K562 (cell line): ENCODE measurements at regions not wholly inside any gene's neighbourhood (a gene's known extent, or its start where the extent isn't known, plus 50 kb on each side); places are given as distances from the start of the nearest gene placed in this dataset.

Experiments
- ATAC-seq: fragments of 200-7000 bp; cut with Tn5 transposase; 3 replicates; pipeline ENCODE4 v1.9.1; 2020; ENCODE audit warnings: moderate library complexity
- BruUV-seq: library from RNA; stranded (reverse); fragments of 400-500 nt; replicated peaks from 2 replicates; lab custom pipeline; 2021; lab: Mats Ljungman, UMichigan
- CTCF ChIA-PET: fragments of 300-600 bp; formaldehyde crosslinking; extraction: SDS; loops from one replicate; lab custom pipeline; 2021; ENCODE audit warnings: low intra/inter-chr PET ratio; lab: Yijun Ruan, JAX
- POLR2A ChIA-PET: fragments of 300-600, 350-650 bp; sonication (Branson Sonifier 250); formaldehyde crosslinking; extraction: SDS; loops from one replicate; lab custom pipeline; 2021; ENCODE audit warnings: antibody characterized with exemption, inconsistent platforms; lab: Yijun Ruan, JAX
- DNase-seq, 4 experiments: peaks; one replicate each; pipeline versions ENCODE4 v3.0.0 to v3.0.0-alpha.2; 2011 to 2018; ENCODE audit warnings: low spot score in 3 of 4, mixed read lengths in 3 of 4; ENCODE audit errors: extremely low read depth in 1 of 4
- FAIRE-seq: peaks from 2 replicates; lab custom pipeline; 2011; peaks lifted over from hg19 to GRCh38; lab: Jason Lieb, UNC
- H2AFZ ChIP-seq: 2 replicates; pipeline ENCODE4 v1.6.0; 2011; ENCODE audit warnings: low read depth, low read length, control low read depth, inconsistent platforms
- H3K27ac ChIP-seq: fragments of 200-600 bp; 3 replicates; pipeline ENCODE4 v1.8.0; 2011; ENCODE audit warnings: low read depth, mild to moderate bottlenecking, control low read depth, inconsistent platforms, low read length, moderate library complexity, mixed read lengths; ENCODE audit errors: extremely low read depth
- H3K27me3 ChIP-seq, 2 experiments: fragments of 300-600 bp in 1 of 2; 2 replicates in 1 of 2; 3 replicates in 1 of 2; pipeline versions ENCODE4 v1.6.0 to v1.8.0; 2011; ENCODE audit warnings: inconsistent platforms in 2 of 2, low read length in 2 of 2, mild to moderate bottlenecking in 1 of 2, mixed read lengths in 1 of 2, moderate library complexity in 1 of 2; ENCODE audit not compliant: control insufficient read depth in 2 of 2, insufficient read depth in 2 of 2
- H3K36me3 ChIP-seq: fragments of 300-600 bp; 3 replicates; pipeline ENCODE4 v1.8.0; 2011; ENCODE audit warnings: mild to moderate bottlenecking, low read length, inconsistent platforms; ENCODE audit not compliant: control insufficient read depth, insufficient read depth
- H3K4me1 ChIP-seq, 2 experiments: fragments of 200-600 bp in 1 of 2; replicated peaks in 1 of 2; 2 replicates in 1 of 2; 3 replicates in 1 of 2; pipeline versions ENCODE4 v1.5.1 to v1.8.0; 2011; ENCODE audit warnings: inconsistent platforms in 2 of 2, low read length in 2 of 2, mild to moderate bottlenecking in 1 of 2, mixed read lengths in 1 of 2, moderate library complexity in 1 of 2; ENCODE audit not compliant: control insufficient read depth in 2 of 2, insufficient read depth in 2 of 2
- H3K4me2 ChIP-seq: 2 replicates; pipeline ENCODE4 v1.6.1; 2011; ENCODE audit warnings: low read length, control low read depth, inconsistent platforms, mixed read lengths; ENCODE audit not compliant: insufficient read depth
- H3K4me3 ChIP-seq: fragments of 200-600 bp; sonication (generic), shearing (Covaris generic); 2 replicates; pipeline ENCODE4 v1.5.1; 2016; ENCODE audit warnings: control low read depth, inconsistent platforms
- H3K79me2 ChIP-seq: fragments of 200-600 bp; 3 replicates; pipeline ENCODE4 v1.8.0; 2011; ENCODE audit warnings: low read length, inconsistent platforms; ENCODE audit not compliant: control insufficient read depth, insufficient read depth
- H3K9ac ChIP-seq, 2 experiments: 2 replicates each; pipeline versions ENCODE4 v1.6.0 to v1.6.1; 2011; ENCODE audit warnings: low read depth in 2 of 2, low read length in 2 of 2, control low read depth in 1 of 2, inconsistent platforms in 1 of 2, mild to moderate bottlenecking in 1 of 2, mixed read lengths in 1 of 2; ENCODE audit not compliant: insufficient read depth in 1 of 2
- H3K9me1 ChIP-seq: one replicate; pipeline ENCODE4 v1.6.0; 2011; ENCODE audit warnings: inconsistent platforms, mild to moderate bottlenecking, low read length, moderate library complexity; ENCODE audit not compliant: control insufficient read depth, insufficient read depth
- H3K9me3 ChIP-seq: replicated peaks from 2 replicates; pipeline ENCODE4 v1.5.1; 2011; ENCODE audit warnings: low read depth, low read length, inconsistent platforms; ENCODE audit not compliant: control insufficient read depth, insufficient read depth
- H4K20me1 ChIP-seq: replicated peaks from 2 replicates; pipeline ENCODE4 v1.6.1; 2011; ENCODE audit warnings: low read length, inconsistent platforms, mixed read lengths; ENCODE audit not compliant: control insufficient read depth, insufficient read depth
- BMI1 ChIP-seq: fragments of 150-350 bp; IDR thresholded peaks from 2 replicates; pipeline ENCODE4 v1.6.1; 2014; ENCODE audit warnings: low read length
- HNRNPLL ChIP-seq: fragments of 200-400 bp; formaldehyde crosslinking; IDR thresholded peaks from 2 replicates; pipeline ENCODE4 v1.6.1; 2017; ENCODE audit warnings: low read length, low read depth, mild to moderate bottlenecking; ENCODE audit not compliant: poor library complexity, severe bottlenecking
- KAT8 ChIP-seq: fragments of 450-650 bp; IDR thresholded peaks from 2 replicates; pipeline ENCODE4 v1.6.1; 2016; ENCODE audit warnings: low read depth, mild to moderate bottlenecking
- NCOR1 ChIP-seq: fragments of 450-650 bp; IDR thresholded peaks from 2 replicates; pipeline ENCODE4 v1.6.1; 2016; ENCODE audit warnings: mild to moderate bottlenecking, moderate library complexity
- PCBP1 ChIP-seq: fragments of 200-400 bp; formaldehyde crosslinking; IDR thresholded peaks from 2 replicates; pipeline ENCODE4 v1.6.1; 2018; ENCODE audit warnings: mild to moderate bottlenecking, low read depth, low read length; ENCODE audit not compliant: poor library complexity, severe bottlenecking
- PRMT5 ChIP-seq: sonication (generic); formaldehyde crosslinking; IDR thresholded peaks from 2 replicates; pipeline ENCODE4 v1.5.0; 2020; ENCODE audit warnings: missing genetic modification reagents
- ZNF707 ChIP-seq: fragments of 250-450 bp; sonication (Bioruptor Pico); conservative IDR thresholded peaks from 2 replicates; pipeline ENCODE4 v1.8.0; 2022; ENCODE audit warnings: inconsistent platforms, mild to moderate bottlenecking, moderate library complexity
- ZNF717 ChIP-seq: fragments of 250-450 bp; sonication (Bioruptor Pico); IDR thresholded peaks from 2 replicates; pipeline ENCODE4 v1.5.0; 2021
- whole genome bisulfite sequencing: fragments of 100-300 bp; shearing (Covaris generic); methylation state at CpG from one replicate; pipeline ENCODE4 v1.1.6; 2016; ENCODE audit warnings: low coverage, mixed read lengths; ENCODE audit not compliant: insufficient coverage; ENCODE audit errors: missing lambda C conversion rate; 5-methylcytosine and 5-hydroxymethylcytosine counted together
- in situ Hi-C: fragments of 300-500 bp; cut with MboI; formaldehyde crosslinking; loops from 4 replicates; pipeline ENCODE4 v1.15.0; 2018; ENCODE audit warnings: inconsistent platforms, mixed read lengths
- intact Hi-C: fragments of 100-400 bp; cut with micrococcal nuclease; formaldehyde crosslinking; loops from 2 replicates; pipeline ENCODE4 v1.14.2; 2022
- TF ChIP-seq, protein P1 (sequence below): fragments of 450-650 bp; IDR thresholded peaks from 2 replicates; pipeline ENCODE4 v1.6.1; 2018; ENCODE audit warnings: mild to moderate bottlenecking, low read depth; ENCODE audit not compliant: partially characterized antibody
- TF ChIP-seq, protein P2 (sequence below): fragments of 250-450 bp; sonication (Bioruptor Pico); IDR thresholded peaks from 2 replicates; pipeline ENCODE4 v1.5.0; 2020; ENCODE audit warnings: mild to moderate bottlenecking

DNA sequence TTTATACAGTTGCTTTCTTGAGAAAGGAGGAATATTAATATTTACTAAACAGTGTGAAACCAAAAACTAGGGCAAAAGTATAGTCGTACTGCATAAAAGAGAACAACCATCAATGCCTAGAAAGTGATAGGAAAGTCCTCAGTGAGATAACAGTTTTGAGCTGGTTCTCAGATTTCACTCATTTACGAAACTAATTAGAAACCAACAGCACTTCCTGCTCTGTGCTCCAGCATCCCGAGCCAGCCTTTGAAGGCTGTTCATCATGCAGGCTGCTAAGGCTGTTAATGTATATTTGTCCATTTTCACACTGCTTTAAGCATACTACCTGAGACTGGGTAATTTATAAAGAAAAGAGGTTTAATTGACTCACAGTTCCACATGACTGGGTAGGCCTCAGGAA, 2039.9 kb downstream of the EFNA5 start:
- no TSS peak for BruUV-seq
- Histone ChIP-seq H3K79me2 (no peaks in the 10 kb centered on the region), H2AFZ (no peak overlapping the region), H3K9ac (no peak overlapping the region), H3K9me3 (no peaks in the 10 kb centered on the region), H4K20me1 (no peaks in the 10 kb centered on the region), H3K9me1 (no peaks in the 10 kb centered on the region), H3K27me3 (no peaks in the 10 kb centered on the region), H3K4me1 (no peaks in the 10 kb centered on the region), H3K36me3 (no peaks in the 10 kb centered on the region), H3K4me3 (no peak overlapping the region), H3K4me2 (no peak overlapping the region), H3K27ac (no peak overlapping the region)
- ATAC-seq: no peak
- WGBS: 17% methylated on average over 3 of the region's 3 CpGs
- no peak for DNase-seq
- intact Hi-C loops: no loop called here
- in situ Hi-C loops: no loop called here
- ChIA-PET CTCF (no interaction called here), POLR2A (no interaction called here)
- no peak for FAIRE-seq
- no peak for TF ChIP-seq NCOR1
- no peak for TF ChIP-seq ZNF707 (CRISPR knock-in tag)
- no peak for TF ChIP-seq PCBP1
- no peak for TF ChIP-seq ZNF717 (CRISPR knock-in tag)
- TF ChIP-seq PRMT5 (CRISPR knock-in tag): no peak
- TF ChIP-seq BMI1: no peak
- TF ChIP-seq, protein P1, sequence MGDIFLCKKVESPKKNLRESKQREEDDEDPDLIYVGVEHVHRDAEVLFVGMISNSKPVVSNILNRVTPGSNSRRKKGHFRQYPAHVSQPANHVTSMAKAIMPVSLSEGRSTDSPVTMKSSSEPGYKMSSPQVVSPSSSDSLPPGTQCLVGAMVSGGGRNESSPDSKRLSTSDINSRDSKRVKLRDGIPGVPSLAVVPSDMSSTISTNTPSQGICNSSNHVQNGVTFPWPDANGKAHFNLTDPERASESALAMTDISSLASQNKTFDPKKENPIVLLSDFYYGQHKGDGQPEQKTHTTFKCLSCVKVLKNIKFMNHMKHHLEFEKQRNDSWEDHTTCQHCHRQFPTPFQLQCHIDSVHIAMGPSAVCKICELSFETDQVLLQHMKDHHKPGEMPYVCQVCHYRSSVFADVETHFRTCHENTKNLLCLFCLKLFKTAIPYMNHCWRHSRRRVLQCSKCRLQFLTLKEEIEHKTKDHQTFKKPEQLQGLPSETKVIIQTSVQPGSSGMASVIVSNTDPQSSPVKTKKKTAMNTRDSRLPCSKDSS: no peak
- TF ChIP-seq KAT8: no peak
- TF ChIP-seq HNRNPLL: no peak
- TF ChIP-seq, protein P2, sequence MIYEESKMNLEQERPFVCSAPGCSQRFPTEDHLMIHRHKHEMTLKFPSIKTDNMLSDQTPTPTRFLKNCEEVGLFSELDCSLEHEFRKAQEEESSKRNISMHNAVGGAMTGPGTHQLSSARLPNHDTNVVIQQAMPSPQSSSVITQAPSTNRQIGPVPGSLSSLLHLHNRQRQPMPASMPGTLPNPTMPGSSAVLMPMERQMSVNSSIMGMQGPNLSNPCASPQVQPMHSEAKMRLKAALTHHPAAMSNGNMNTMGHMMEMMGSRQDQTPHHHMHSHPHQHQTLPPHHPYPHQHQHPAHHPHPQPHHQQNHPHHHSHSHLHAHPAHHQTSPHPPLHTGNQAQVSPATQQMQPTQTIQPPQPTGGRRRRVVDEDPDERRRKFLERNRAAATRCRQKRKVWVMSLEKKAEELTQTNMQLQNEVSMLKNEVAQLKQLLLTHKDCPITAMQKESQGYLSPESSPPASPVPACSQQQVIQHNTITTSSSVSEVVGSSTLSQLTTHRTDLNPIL: no peak
